HG02610 (cell line): ENCODE measurements at regions not wholly inside any gene's neighbourhood (a gene's known extent, or its start where the extent isn't known, plus 50 kb on each side); places are given as distances from the start of the nearest gene placed in this dataset.
"Not testable (repeated sequence)": the region's sequence is repeated elsewhere in the genome, so short reads cannot be mapped to it uniquely, and the experiment has no call there.

ENCODE experiments used
- ATAC-seq: cut with Tn5 transposase; IDR thresholded peaks from one replicate; pipeline ENCODE4 v1.9.1; 2021; ENCODE audit warnings: mild to moderate bottlenecking, moderate library complexity; ENCODE audit not compliant: unreplicated experiment

- ATAC-seq, result no peak
These were observed 405.9 kb upstream of the ACVR2A start for GRCh38 chr2:147438882-147439281.

- ATAC-seq, result no peak
These were observed 411.0 kb upstream of the ACVR2A start for GRCh38 chr2:147433822-147434221.

GRCh38 chr2:147430408-147430807 lies 414.4 kb upstream of the ACVR2A start:
- ATAC-seq, result no peak

- no peak for ATAC-seq
These were observed 416.6 kb upstream of the ACVR2A start for GRCh38 chr2:147428120-147428747.

- ATAC-seq, result no peak
These were observed 419.3 kb upstream of the ACVR2A start for GRCh38 chr2:147425437-147426029.

GRCh38 chr2:147424766-147425165 lies 420.1 kb upstream of the ACVR2A start:
- no peak for ATAC-seq

GRCh38 chr2:147420947-147421675 lies 423.7 kb upstream of the ACVR2A start:
- no peak for ATAC-seq

GRCh38 chr2:147420517-147420916 lies 424.3 kb upstream of the ACVR2A start:
- ATAC-seq, result no peak

- ATAC-seq, result no peak
These were observed 428.7 kb upstream of the ACVR2A start for GRCh38 chr2:147416099-147416498.

GRCh38 chr2:147414656-147415055 lies 430.2 kb upstream of the ACVR2A start:
- ATAC-seq, result not testable (repeated sequence)

GRCh38 chr2:147408357-147408756 lies 436.5 kb upstream of the ACVR2A start:
- no peak for ATAC-seq

- no peak for ATAC-seq
These were observed 439.2 kb upstream of the ACVR2A start for GRCh38 chr2:147405651-147406050.

GRCh38 chr2:147398996-147399395 lies 445.8 kb upstream of the ACVR2A start:
- no peak for ATAC-seq

GRCh38 chr2:147398301-147398700 lies 446.5 kb upstream of the ACVR2A start:
- ATAC-seq, result no peak

GRCh38 chr2:147396890-147397289 lies 447.9 kb upstream of the ACVR2A start:
- no peak for ATAC-seq

- ATAC-seq, result no peak
These were observed 450.5 kb upstream of the ACVR2A start for GRCh38 chr2:147394179-147394790.

- ATAC-seq, result no peak
These were observed 452.6 kb upstream of the ACVR2A start for GRCh38 chr2:147392180-147392579.

- no peak for ATAC-seq
These were observed 454.4 kb upstream of the ACVR2A start for GRCh38 chr2:147390475-147390874.

- no peak for ATAC-seq
These were observed 455.6 kb upstream of the ACVR2A start for GRCh38 chr2:147389218-147389617.

GRCh38 chr2:147388217-147388616 lies 456.6 kb upstream of the ACVR2A start:
- no peak for ATAC-seq

- no peak for ATAC-seq
These were observed 458.5 kb upstream of the ACVR2A start for GRCh38 chr2:147386284-147386683.

GRCh38 chr2:147385600-147385999 lies 459.2 kb upstream of the ACVR2A start:
- no peak for ATAC-seq
